ENCODE measurements at regions not wholly inside any gene's neighbourhood (a gene's known extent, or its start where the extent isn't known, plus 50 kb on each side); places are given as distances from the start of the nearest gene placed in this dataset.

DNA sequence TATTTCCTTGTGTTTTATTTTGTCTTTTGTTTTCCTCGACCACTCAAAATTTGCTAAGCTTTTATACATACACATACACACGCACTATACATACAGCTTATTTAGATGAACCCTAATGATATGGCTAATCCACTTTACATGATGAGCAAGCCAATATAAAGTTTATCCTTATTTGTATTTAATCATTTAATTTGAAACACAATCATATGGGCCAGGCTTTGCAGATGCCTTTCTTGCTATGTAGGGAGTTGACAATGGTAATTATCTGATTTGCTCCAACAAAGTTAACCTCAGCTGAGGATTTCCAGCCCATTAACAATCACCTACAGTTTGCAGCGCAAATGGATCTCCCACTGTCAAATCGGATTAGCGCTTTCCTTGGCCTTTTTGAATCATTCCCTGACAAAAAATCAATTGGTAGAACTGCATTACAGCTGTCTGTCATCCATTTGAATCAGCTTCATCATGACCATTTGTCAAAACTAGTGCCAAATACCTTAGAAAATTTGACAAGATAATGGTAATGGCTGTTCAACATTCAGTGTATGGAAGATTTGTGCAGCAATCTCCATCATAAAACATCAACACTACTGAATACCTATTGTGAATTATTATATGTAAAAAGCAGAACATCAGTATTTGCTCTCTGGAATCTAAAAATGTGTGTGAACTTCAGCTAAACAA is 352.6 kb downstream of the MRPL39 start:
- TF ChIP-seq EP300 (IDR thresholded peaks at IDR 0.05; ENCODE audit: borderline replicate concordance) (no peak), TCF12 (IDR thresholded peaks at IDR 0.05; ENCODE audit: low read depth) (no peak), YY1 (IDR thresholded peaks at IDR 0.05; ENCODE audit: low read depth) (no peak), CREB1 (IDR thresholded peaks at IDR 0.05; ENCODE audit: low read depth) (no peak)

DNA sequence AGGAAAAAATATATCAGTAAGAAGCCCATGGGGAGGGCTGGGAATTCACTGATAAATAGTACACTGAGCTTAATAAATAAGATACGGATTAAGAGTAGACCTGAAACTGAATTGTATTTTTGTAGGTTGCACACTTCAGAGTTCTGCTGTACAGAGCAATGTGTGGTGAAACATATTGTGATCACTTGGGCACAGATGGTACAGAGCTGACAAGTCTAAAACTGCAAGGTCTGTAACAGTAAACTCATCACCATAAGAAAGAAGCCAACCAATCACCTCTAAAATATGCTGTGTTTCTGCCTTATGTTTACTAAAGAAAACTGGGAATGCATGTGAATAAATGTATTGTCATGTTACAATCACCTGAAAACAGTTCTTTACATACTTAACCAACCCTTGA is 360.7 kb downstream of the MRPL39 start:
- TF ChIP-seq CEBPB (IDR thresholded peaks at IDR 0.05) (no peak), EP300 (IDR thresholded peaks at IDR 0.05; ENCODE audit: borderline replicate concordance) (no peak), TEAD4 (IDR thresholded peaks at IDR 0.05) (no peak), REST (IDR thresholded peaks at IDR 0.05; ENCODE audit: low read depth) (no peak), ZBTB7A (IDR thresholded peaks at IDR 0.05; ENCODE audit: low read depth) (no peak), TCF12 (IDR thresholded peaks at IDR 0.05; ENCODE audit: low read depth) (no peak), CREB1 (IDR thresholded peaks at IDR 0.05; ENCODE audit: low read depth) (no peak), FOXM1 (IDR thresholded peaks at IDR 0.05; ENCODE audit: borderline replicate concordance, low read depth) (no peak), MAX (IDR thresholded peaks at IDR 0.05) (no peak), YY1 (IDR thresholded peaks at IDR 0.05; ENCODE audit: low read depth) (no peak), TAF1 (IDR thresholded peaks at IDR 0.05; ENCODE audit: low read depth) (no peak), NFIC (IDR thresholded peaks at IDR 0.05) (no peak), EGR1 (IDR thresholded peaks at IDR 0.05) (no peak), RAD21 (IDR thresholded peaks at IDR 0.05; ENCODE audit: low read depth) (no peak)
- TF ChIP-seq, protein P1, sequence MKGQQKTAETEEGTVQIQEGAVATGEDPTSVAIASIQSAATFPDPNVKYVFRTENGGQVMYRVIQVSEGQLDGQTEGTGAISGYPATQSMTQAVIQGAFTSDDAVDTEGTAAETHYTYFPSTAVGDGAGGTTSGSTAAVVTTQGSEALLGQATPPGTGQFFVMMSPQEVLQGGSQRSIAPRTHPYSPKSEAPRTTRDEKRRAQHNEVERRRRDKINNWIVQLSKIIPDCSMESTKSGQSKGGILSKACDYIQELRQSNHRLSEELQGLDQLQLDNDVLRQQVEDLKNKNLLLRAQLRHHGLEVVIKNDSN (IDR thresholded peaks at IDR 0.05): no peak

DNA sequence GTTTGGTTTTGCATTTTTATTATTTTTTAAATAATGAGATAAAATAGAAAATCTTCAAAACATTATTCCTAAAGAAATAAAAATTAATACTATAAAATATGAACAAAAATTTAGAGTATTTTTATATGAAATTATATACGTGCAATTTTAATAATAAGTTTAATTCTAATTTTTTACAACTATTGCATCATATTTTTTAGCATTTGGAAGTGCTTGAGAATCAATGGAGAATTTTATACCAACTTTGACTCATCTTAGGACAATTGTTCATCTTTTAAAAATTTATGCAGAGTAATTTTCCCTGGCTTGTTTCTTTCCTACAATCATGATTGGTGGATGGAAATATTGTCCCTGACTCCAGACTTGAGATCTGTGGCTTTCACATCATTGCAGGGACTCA is 362.5 kb downstream of the MRPL39 start:
- no peak for TF ChIP-seq CREB1 (IDR thresholded peaks at IDR 0.05; ENCODE audit: low read depth)
- TF ChIP-seq EP300 (IDR thresholded peaks at IDR 0.05; ENCODE audit: borderline replicate concordance): no peak

DNA sequence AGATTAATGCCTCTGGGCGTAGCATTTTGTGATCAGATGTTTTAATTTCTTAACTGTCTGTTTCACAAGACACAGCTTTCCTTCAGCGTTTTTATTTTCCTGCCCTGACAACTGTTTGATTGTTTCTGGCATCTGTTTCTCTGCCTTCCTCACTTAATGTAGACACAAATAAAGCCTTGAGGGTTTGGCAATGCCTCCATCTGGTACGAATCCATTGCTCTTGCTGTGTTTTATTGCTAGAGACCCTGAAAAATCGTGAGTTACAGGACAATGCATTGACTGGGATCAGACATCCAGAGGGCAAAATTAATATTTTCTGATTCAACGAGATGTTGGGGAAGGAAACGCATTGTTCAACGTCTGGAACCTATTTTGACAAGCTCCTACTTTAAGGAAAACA is 363.5 kb downstream of the MRPL39 start:
- no peak for TF ChIP-seq EGR1 (IDR thresholded peaks at IDR 0.05)
- TF ChIP-seq YY1 (IDR thresholded peaks at IDR 0.05; ENCODE audit: low read depth): no peak
- no peak for TF ChIP-seq REST (IDR thresholded peaks at IDR 0.05; ENCODE audit: low read depth)
- no peak for TF ChIP-seq FOXM1 (IDR thresholded peaks at IDR 0.05; ENCODE audit: borderline replicate concordance, low read depth)
- TF ChIP-seq TCF12 (IDR thresholded peaks at IDR 0.05; ENCODE audit: low read depth): no peak
- no peak for TF ChIP-seq CEBPB (IDR thresholded peaks at IDR 0.05)
- TF ChIP-seq NFIC (IDR thresholded peaks at IDR 0.05): no peak
- TF ChIP-seq RAD21 (IDR thresholded peaks at IDR 0.05; ENCODE audit: low read depth): no peak
- no peak for TF ChIP-seq TAF1 (IDR thresholded peaks at IDR 0.05; ENCODE audit: low read depth)
- no peak for TF ChIP-seq TEAD4 (IDR thresholded peaks at IDR 0.05)
- TF ChIP-seq CREB1 (IDR thresholded peaks at IDR 0.05; ENCODE audit: low read depth): no peak
- no peak for TF ChIP-seq MAX (IDR thresholded peaks at IDR 0.05)
- TF ChIP-seq, protein P1 (IDR thresholded peaks at IDR 0.05): no peak
- no peak for TF ChIP-seq EP300 (IDR thresholded peaks at IDR 0.05; ENCODE audit: borderline replicate concordance)
- no peak for TF ChIP-seq ZBTB7A (IDR thresholded peaks at IDR 0.05; ENCODE audit: low read depth)

- TF ChIP-seq YY1 (IDR thresholded peaks at IDR 0.05; ENCODE audit: low read depth): no peak
- no peak for TF ChIP-seq ZBTB7A (IDR thresholded peaks at IDR 0.05; ENCODE audit: low read depth)
- TF ChIP-seq TEAD4 (IDR thresholded peaks at IDR 0.05): no peak
- no peak for TF ChIP-seq MAX (IDR thresholded peaks at IDR 0.05)
- no peak for TF ChIP-seq REST (IDR thresholded peaks at IDR 0.05; ENCODE audit: low read depth)
- TF ChIP-seq EP300 (IDR thresholded peaks at IDR 0.05; ENCODE audit: borderline replicate concordance): no peak
- TF ChIP-seq CREB1 (IDR thresholded peaks at IDR 0.05; ENCODE audit: low read depth): no peak
- TF ChIP-seq NFIC (IDR thresholded peaks at IDR 0.05): no peak
- no peak for TF ChIP-seq EGR1 (IDR thresholded peaks at IDR 0.05)
Observed at GRCh38 chr21:25240974-25241373, 366.3 kb downstream of the MRPL39 start.
